ENCODE measurements at regions not wholly inside any gene's neighbourhood (a gene's known extent, or its start where the extent isn't known, plus 50 kb on each side); places are given as distances from the start of the nearest gene placed in this dataset.
A peak's percentile ranks its signal among the peaks of the same experiment; 100 is the strongest.

DNA sequence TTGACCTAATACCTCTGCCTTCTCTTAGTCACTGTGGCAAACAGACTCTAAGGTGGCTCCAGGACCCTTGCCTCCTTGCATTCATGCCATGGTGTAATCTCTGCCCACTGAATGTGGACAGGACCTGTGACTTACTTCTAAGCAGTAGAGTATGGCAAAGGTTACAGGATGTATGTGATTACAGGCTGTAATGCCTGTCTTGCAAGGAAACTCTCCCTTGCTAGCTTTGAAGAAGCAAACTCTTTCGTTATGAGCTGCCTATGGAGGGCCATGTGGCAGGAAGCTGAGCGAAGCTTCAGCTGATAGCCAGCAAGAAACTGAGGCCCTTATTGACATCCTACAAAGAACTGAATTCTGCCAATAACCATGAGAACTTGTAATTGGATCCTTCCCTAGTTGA is 103.3 kb upstream of the HMHB1 start:
- TF ChIP-seq, protein P1, sequence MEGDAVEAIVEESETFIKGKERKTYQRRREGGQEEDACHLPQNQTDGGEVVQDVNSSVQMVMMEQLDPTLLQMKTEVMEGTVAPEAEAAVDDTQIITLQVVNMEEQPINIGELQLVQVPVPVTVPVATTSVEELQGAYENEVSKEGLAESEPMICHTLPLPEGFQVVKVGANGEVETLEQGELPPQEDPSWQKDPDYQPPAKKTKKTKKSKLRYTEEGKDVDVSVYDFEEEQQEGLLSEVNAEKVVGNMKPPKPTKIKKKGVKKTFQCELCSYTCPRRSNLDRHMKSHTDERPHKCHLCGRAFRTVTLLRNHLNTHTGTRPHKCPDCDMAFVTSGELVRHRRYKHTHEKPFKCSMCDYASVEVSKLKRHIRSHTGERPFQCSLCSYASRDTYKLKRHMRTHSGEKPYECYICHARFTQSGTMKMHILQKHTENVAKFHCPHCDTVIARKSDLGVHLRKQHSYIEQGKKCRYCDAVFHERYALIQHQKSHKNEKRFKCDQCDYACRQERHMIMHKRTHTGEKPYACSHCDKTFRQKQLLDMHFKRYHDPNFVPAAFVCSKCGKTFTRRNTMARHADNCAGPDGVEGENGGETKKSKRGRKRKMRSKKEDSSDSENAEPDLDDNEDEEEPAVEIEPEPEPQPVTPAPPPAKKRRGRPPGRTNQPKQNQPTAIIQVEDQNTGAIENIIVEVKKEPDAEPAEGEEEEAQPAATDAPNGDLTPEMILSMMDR (IDR thresholded peaks at IDR 0.05; ENCODE audit: low read depth, low read length, missing control alignments) = no peak
- no peak for DNase-seq (ENCODE audit: extremely low read depth, low read depth)
- H3K4me3 ChIP-seq (replicated peaks; ENCODE audit: low read depth, low read length) = no peak overlapping the region

DNA sequence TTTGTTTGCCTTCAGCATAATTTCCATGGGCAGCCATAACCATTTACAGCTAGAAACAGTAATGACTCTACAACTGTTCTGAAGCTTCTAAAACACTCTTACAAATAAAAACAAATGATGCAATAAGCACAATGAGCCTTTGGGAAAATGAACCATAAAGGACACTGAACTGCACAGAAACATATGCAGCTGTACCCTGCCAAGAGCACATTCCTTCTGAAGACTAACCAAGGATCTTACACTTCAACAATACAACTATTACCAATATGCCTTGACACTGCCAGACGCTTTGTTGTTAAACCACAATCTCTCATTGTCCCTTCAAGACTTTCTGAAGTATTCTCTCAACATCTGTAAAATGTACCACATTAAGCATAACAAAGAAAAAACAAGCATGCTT is 104.2 kb upstream of the HMHB1 start:
- TF ChIP-seq, protein P1 (IDR thresholded peaks at IDR 0.05; ENCODE audit: low read depth, low read length, missing control alignments) = no peak
- DNase-seq (ENCODE audit: extremely low read depth, low read depth) = peak; percentile 29
- no peak overlapping the region for H3K4me3 ChIP-seq (replicated peaks; ENCODE audit: low read depth, low read length)

DNA sequence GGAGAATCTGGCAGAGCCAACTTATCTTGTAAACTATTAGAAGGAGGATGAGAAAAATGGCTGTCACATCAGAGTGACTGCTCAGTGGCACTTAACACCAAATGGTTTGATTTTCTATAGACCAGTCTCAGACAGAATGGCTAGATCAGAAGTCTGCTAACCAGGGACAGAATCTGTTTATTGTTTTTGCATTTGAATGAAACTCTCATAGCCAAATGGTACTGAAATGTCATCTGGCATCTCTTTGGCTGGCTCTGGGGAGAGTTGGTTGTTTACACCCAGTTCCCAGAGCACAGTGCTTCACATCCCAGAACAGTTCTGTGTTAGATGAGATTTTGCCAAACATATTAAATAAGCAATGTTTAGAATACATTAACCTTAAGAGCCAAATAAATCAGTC is 106.6 kb upstream of the HMHB1 start:
- no peak overlapping the region for H3K4me3 ChIP-seq (replicated peaks; ENCODE audit: low read depth, low read length)
- no peak for DNase-seq (ENCODE audit: extremely low read depth, low read depth)
- TF ChIP-seq, protein P1 (IDR thresholded peaks at IDR 0.05; ENCODE audit: low read depth, low read length, missing control alignments) = no peak

DNA sequence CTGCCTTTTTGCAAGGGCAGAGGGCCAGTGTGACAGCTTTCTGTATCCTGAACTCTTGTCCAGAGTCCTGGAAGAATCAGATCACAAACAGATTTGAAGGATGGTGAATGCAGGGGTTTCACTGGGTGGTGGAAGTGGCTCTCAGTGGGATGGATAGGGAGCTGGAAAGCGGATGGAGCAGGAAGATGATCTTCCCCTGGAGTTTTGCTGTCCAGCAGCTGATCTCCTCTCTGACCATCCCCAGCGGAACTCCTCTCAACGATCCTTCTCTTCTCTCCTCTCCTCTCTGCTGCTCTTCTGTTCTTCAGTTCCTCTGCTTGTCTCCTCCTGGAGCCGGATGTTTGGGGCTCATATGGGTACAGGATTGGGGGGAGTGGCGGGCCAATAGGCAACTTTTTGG is 108.3 kb upstream of the HMHB1 start:
- H3K4me3 ChIP-seq (replicated peaks; ENCODE audit: low read depth, low read length) = no peak overlapping the region
- TF ChIP-seq, protein P1 (IDR thresholded peaks at IDR 0.05; ENCODE audit: low read depth, low read length, missing control alignments) = no peak
- DNase-seq (ENCODE audit: extremely low read depth, low read depth) = no peak

DNA sequence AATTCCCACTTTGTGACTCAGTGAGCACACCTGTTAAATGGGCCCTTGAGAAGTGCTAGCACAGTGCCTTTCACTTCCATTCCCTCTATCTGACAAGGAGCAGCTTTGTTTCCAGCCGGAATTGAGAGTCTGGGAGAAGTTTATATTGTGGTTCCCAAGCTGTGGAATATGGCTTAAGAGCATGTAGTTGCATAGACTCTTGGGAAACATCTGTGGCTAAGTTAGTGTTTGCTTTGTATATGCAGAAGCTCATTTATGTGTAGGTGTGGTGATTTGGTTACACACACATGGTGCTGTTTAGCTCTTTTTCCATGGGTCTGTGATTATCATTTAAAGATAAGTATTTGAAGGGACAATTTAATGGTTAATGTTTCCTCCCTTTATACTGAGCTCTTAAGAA is 110.5 kb upstream of the HMHB1 start:
- no peak for DNase-seq (ENCODE audit: extremely low read depth, low read depth)
- no peak overlapping the region for H3K4me3 ChIP-seq (replicated peaks; ENCODE audit: low read depth, low read length)
- TF ChIP-seq, protein P1 (IDR thresholded peaks at IDR 0.05; ENCODE audit: low read depth, low read length, missing control alignments) = no peak

DNA sequence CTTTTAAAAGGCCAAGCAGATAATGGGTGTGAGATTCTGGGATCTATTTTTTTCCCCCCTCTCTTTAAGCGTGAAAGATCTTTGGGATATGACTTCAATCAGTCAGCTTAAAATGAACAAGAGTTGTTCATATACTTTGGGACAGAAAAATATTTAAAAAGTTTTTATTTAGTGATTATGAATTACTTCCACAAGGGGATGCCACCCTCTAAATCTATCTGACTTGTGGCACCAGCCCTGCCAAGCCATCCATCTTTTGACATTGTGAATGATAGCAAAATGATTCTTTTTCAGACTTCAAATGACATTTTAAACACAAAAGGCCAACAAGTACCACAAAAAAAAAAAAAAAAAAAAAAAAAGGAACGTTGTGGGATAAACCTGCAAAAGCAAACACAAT is 111.0 kb upstream of the HMHB1 start:
- TF ChIP-seq, protein P1 (IDR thresholded peaks at IDR 0.05; ENCODE audit: low read depth, low read length, missing control alignments) = peak; percentile 11
- no peak for DNase-seq (ENCODE audit: extremely low read depth, low read depth)

DNA sequence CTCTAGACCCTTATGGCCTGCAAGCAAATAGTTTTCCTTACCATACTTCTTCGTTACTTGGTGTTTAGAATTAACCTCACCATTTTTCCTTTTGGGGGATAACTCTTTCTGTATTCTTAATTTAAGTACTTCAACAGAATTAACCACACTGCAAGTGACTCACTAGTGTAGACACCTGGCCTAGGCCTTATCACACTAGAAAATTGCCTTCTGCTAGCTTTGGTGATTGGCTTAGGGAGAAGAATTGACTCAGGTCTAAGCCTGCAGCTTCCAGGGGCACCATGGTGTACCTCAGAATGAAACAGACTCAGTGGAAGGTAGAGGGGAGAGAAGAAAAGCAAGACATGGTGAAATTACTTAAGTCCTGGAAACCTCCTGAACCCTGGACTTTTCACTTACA is 112.8 kb upstream of the HMHB1 start:
- no peak for DNase-seq (ENCODE audit: extremely low read depth, low read depth)
- TF ChIP-seq, protein P1 (IDR thresholded peaks at IDR 0.05; ENCODE audit: low read depth, low read length, missing control alignments) = no peak
- H3K4me3 ChIP-seq (replicated peaks; ENCODE audit: low read depth, low read length) = no peak overlapping the region

More for the DNA sequence above, 111.0 kb upstream of the HMHB1 start:
- H3K4me3 ChIP-seq (replicated peaks; ENCODE audit: low read depth, low read length) = no peak overlapping the region
